ENCODE measurements at regions not wholly inside any gene's neighbourhood (a gene's known extent, or its start where the extent isn't known, plus 50 kb on each side); places are given as distances from the start of the nearest gene placed in this dataset.

DNA sequence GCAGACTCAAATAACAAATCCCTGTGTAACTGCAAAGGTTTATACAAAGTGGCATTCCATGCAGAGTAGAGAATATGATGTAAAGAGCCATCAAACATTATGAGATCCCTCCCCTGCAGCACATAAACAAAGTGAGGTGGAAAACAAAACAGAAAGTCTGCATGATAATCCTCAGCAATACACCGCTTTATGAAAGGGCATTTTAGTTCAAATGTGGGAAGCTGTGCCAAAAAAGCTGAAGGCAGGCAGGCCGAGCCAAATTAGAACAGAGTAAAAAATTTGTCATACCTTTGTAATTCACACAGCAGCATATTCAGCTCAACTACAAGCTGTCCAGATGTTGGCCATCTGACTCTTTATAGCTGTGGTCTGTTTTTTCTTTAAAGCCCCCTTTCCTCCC, 113.5 kb downstream of the LHX9 start:
- no peaks in the 10 kb centered on the region for H3K9me1 ChIP-seq (ENCODE audit: control insufficient read depth, insufficient read depth, low read length)
- H3K4me3 ChIP-seq = no peak overlapping the region
- POLR2A ChIA-PET = interaction anchor here (0.6 to 0.7 kb wide), 2 partner anchors 10 to 11 kb away, joined by 3 read pairs; no protein-coding TSS in a partner anchor
- no peak for FAIRE-seq
- no peaks in the 10 kb centered on the region for H3K9me3 ChIP-seq (replicated peaks; ENCODE audit: control insufficient read depth, insufficient read depth, low read depth, low read length)
- H3K27ac ChIP-seq (ENCODE audit: extremely low read depth, low read depth, low read length) = no peak overlapping the region
- H2AFZ ChIP-seq (ENCODE audit: low read depth, low read length) = no peak overlapping the region
- H4K20me1 ChIP-seq (replicated peaks; ENCODE audit: control insufficient read depth, insufficient read depth, low read length) = no peaks in the 10 kb centered on the region
- TF ChIP-seq, protein P1, sequence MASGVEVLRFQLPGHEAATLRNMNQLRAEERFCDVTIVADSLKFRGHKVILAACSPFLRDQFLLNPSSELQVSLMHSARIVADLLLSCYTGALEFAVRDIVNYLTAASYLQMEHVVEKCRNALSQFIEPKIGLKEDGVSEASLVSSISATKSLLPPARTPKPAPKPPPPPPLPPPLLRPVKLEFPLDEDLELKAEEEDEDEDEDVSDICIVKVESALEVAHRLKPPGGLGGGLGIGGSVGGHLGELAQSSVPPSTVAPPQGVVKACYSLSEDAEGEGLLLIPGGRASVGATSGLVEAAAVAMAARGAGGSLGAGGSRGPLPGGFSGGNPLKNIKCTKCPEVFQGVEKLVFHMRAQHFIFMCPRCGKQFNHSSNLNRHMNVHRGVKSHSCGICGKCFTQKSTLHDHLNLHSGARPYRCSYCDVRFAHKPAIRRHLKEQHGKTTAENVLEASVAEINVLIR (CRISPR knock-in tag; IDR thresholded peaks at IDR 0.05) = no peak
- no peaks in the 10 kb centered on the region; a peak in 1 of 5 replicates for H3K4me1 ChIP-seq (replicated peaks in 1 of 2; ENCODE audit: control insufficient read depth in 2 of 2, insufficient read depth in 2 of 2, low read length in 2 of 2)
- BruUV-seq (replicated peaks) = no TSS peak
- peaks cover 0 to 4% of the 10 kb centered on the region in 2 experiments; a peak in 1 of 5 replicates for H3K27me3 ChIP-seq (ENCODE audit: control insufficient read depth in 2 of 2, insufficient read depth in 2 of 2, low read length in 2 of 2)
- ATAC-seq = no peak
- H3K4me2 ChIP-seq (ENCODE audit: insufficient read depth, low read length) = no peak overlapping the region
- DNase-seq (ENCODE audit: extremely low read depth in 1 of 4, low spot score in 3 of 4) = no peak
- no peak overlapping the region for H3K9ac ChIP-seq (ENCODE audit: insufficient read depth in 1 of 2, low read depth in 2 of 2, low read length in 2 of 2)
- WGBS (ENCODE audit: insufficient coverage, low coverage, missing lambda C conversion rate) = 0% methylated on average over 2 of the region's 2 CpGs
- intact Hi-C loops (cut with micrococcal nuclease) (no loop called here), in situ Hi-C loops (cut with MboI) (no loop called here)
- no peaks in the 10 kb centered on the region for H3K79me2 ChIP-seq (ENCODE audit: control insufficient read depth, insufficient read depth, low read length)
- CTCF ChIA-PET (ENCODE audit: low intra/inter-chr PET ratio) = no interaction called here
- H3K36me3 ChIP-seq (ENCODE audit: control insufficient read depth, insufficient read depth, low read length) = no peaks in the 10 kb centered on the region

DNA sequence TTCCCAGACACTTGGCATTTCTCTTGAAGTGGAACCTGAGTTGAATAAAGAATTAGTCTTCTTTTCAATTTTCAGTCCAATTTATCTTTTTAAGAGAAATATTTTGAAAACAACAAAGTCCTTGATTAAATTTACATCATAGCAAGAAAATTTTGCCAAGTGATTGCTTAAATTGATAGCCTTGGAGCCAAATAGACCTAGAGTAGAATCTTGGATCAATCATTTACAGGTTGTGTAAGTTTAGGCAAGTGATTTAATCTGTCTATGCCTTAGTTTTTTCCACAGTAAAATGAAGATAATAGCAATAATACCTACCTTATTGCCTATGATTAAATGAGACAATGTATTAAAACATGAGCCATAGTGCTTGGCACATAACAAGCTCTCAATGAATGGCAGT, 113.9 kb downstream of the LHX9 start:
- CTCF ChIA-PET (ENCODE audit: low intra/inter-chr PET ratio) = no interaction called here
- Histone ChIP-seq H3K36me3 (ENCODE audit: control insufficient read depth, insufficient read depth, low read length) (no peaks in the 10 kb centered on the region), H3K79me2 (ENCODE audit: control insufficient read depth, insufficient read depth, low read length) (no peaks in the 10 kb centered on the region), H3K4me2 (ENCODE audit: insufficient read depth, low read length) (no peak overlapping the region), H3K4me1 (replicated peaks in 1 of 2; ENCODE audit: control insufficient read depth in 2 of 2, insufficient read depth in 2 of 2, low read length in 2 of 2) (no peaks in the 10 kb centered on the region; a peak in 1 of 5 replicates), H3K4me3 (no peak overlapping the region), H3K27me3 (ENCODE audit: control insufficient read depth in 2 of 2, insufficient read depth in 2 of 2, low read length in 2 of 2) (peaks cover 0 to 4% of the 10 kb centered on the region in 2 experiments; a peak in 1 of 5 replicates), H2AFZ (ENCODE audit: low read depth, low read length) (no peak overlapping the region), H3K9me1 (ENCODE audit: control insufficient read depth, insufficient read depth, low read length) (no peaks in the 10 kb centered on the region), H4K20me1 (replicated peaks; ENCODE audit: control insufficient read depth, insufficient read depth, low read length) (no peaks in the 10 kb centered on the region), H3K9ac (ENCODE audit: insufficient read depth in 1 of 2, low read depth in 2 of 2, low read length in 2 of 2) (no peak overlapping the region), H3K27ac (ENCODE audit: extremely low read depth, low read depth, low read length) (no peak overlapping the region), H3K9me3 (replicated peaks; ENCODE audit: control insufficient read depth, insufficient read depth, low read depth, low read length) (no peaks in the 10 kb centered on the region)
- FAIRE-seq (no peak), ATAC-seq (no peak), DNase-seq (ENCODE audit: extremely low read depth in 1 of 4, low spot score in 3 of 4) (no peak)
- BruUV-seq (replicated peaks) = no TSS peak
- POLR2A ChIA-PET = interaction anchor here (0.6 to 0.9 kb wide), 3 partner anchors 10 to 12 kb away, joined by 3 read pairs; no protein-coding TSS in a partner anchor
- in situ Hi-C loops (cut with MboI) = no loop called here
- intact Hi-C loops (cut with micrococcal nuclease) = no loop called here
- TF ChIP-seq, protein P2, sequence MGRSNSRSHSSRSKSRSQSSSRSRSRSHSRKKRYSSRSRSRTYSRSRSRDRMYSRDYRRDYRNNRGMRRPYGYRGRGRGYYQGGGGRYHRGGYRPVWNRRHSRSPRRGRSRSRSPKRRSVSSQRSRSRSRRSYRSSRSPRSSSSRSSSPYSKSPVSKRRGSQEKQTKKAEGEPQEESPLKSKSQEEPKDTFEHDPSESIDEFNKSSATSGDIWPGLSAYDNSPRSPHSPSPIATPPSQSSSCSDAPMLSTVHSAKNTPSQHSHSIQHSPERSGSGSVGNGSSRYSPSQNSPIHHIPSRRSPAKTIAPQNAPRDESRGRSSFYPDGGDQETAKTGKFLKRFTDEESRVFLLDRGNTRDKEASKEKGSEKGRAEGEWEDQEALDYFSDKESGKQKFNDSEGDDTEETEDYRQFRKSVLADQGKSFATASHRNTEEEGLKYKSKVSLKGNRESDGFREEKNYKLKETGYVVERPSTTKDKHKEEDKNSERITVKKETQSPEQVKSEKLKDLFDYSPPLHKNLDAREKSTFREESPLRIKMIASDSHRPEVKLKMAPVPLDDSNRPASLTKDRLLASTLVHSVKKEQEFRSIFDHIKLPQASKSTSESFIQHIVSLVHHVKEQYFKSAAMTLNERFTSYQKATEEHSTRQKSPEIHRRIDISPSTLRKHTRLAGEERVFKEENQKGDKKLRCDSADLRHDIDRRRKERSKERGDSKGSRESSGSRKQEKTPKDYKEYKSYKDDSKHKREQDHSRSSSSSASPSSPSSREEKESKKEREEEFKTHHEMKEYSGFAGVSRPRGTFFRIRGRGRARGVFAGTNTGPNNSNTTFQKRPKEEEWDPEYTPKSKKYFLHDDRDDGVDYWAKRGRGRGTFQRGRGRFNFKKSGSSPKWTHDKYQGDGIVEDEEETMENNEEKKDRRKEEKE (IDR thresholded peaks at IDR 0.05; ENCODE audit: borderline replicate concordance in 1 of 2, control insufficient read depth in 1 of 2, low read depth in 2 of 2, low read length in 1 of 2) = no peak
- no peak for TF ChIP-seq ZKSCAN3 (CRISPR knock-in tag; IDR thresholded peaks at IDR 0.05)
- TF ChIP-seq ZNF165 (CRISPR knock-in tag; IDR thresholded peaks at IDR 0.05; ENCODE audit: borderline replicate concordance) = no peak
- no peak for TF ChIP-seq ZSCAN32 (CRISPR knock-in tag; IDR thresholded peaks at IDR 0.05)
- TF ChIP-seq SIN3B (IDR thresholded peaks at IDR 0.05; ENCODE audit: low read depth) = no peak
- no peak for TF ChIP-seq ZNF57 (CRISPR knock-in tag; IDR thresholded peaks at IDR 0.05)
- TF ChIP-seq MED1 (CRISPR knock-in tag; IDR thresholded peaks at IDR 0.05; ENCODE audit: borderline replicate concordance) = no peak
- TF ChIP-seq ZFP30 (CRISPR knock-in tag; IDR thresholded peaks at IDR 0.05; ENCODE audit: borderline replicate concordance) = no peak
- TF ChIP-seq ZNF212 (CRISPR knock-in tag; IDR thresholded peaks at IDR 0.05) = no peak

All from K562 (cell line).